ENCODE measurements at regions not wholly inside any gene's neighbourhood (a gene's known extent, or its start where the extent isn't known, plus 50 kb on each side); places are given as distances from the start of the nearest gene placed in this dataset.

- no peak for DNase-seq (ENCODE audit: low read depth, low spot score)
Observed at GRCh38 chr10:107425931-107426553, 261.5 kb upstream of the SORCS1 start.

DNA sequence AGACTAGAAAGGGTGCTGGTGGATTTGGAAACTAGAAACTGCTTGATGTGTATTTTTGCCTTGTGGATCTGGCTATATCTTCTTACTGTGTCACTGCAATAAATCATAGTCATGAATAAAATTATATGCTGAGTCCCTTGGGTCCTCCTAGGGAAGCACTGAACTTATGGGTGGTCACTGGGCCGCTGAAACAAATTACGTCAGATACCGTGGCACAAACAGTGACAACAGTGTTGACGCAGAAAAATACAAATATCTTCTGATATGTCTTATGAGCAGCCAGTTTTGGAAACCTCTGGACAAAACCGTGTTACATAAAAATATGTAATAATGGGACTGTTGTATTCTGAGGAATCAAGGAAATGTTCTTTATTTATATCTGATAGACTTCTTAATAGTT is 260.1 kb upstream of the SORCS1 start:
- Histone ChIP-seq H3K27ac (no peak overlapping the region), H3K4me3 (no peak overlapping the region), H3K36me3 (ENCODE audit: insufficient read depth, low read length) (no peaks in the 10 kb centered on the region), H3K9ac (ENCODE audit: insufficient read length) (no peak overlapping the region), H3K9me3 (ENCODE audit: low read depth, low read length) (no peaks in the 10 kb centered on the region)
- TF ChIP-seq POLR2AphosphoS5 (IDR thresholded peaks at IDR 0.05; ENCODE audit: borderline replicate concordance, low read depth, low read length) (no peak), FOXP2 (optimal IDR thresholded peaks at IDR 0.05; ENCODE audit: control extremely low read depth, extremely low read length, insufficient read depth) (no peak), EZH2 (IDR thresholded peaks at IDR 0.05) (no peak)
- DNase-seq (ENCODE audit: low read depth, low spot score) = no peak

More at GRCh38 chr10:107425931-107426553, 261.5 kb upstream of the SORCS1 start:
- H3K4me3 ChIP-seq = no peak overlapping the region
- H3K9ac ChIP-seq (ENCODE audit: insufficient read length) = no peak overlapping the region
- H3K36me3 ChIP-seq (ENCODE audit: insufficient read depth, low read length) = no peaks in the 10 kb centered on the region
- H3K9me3 ChIP-seq (ENCODE audit: low read depth, low read length) = no peaks in the 10 kb centered on the region
- no peak overlapping the region for H3K27ac ChIP-seq
- no peak for TF ChIP-seq POLR2AphosphoS5 (IDR thresholded peaks at IDR 0.05; ENCODE audit: borderline replicate concordance, low read depth, low read length)

- no peak for TF ChIP-seq POLR2AphosphoS5 (IDR thresholded peaks at IDR 0.05; ENCODE audit: borderline replicate concordance, low read depth, low read length)
- no peak for TF ChIP-seq FOXP2 (optimal IDR thresholded peaks at IDR 0.05; ENCODE audit: control extremely low read depth, extremely low read length, insufficient read depth)
- TF ChIP-seq EZH2 (IDR thresholded peaks at IDR 0.05) = no peak
- no peaks in the 10 kb centered on the region for H3K9me3 ChIP-seq (ENCODE audit: low read depth, low read length)
- H3K27ac ChIP-seq = no peak overlapping the region
- no peak overlapping the region for H3K9ac ChIP-seq (ENCODE audit: insufficient read length)
- no peak overlapping the region for H3K4me3 ChIP-seq
- H3K36me3 ChIP-seq (ENCODE audit: insufficient read depth, low read length) = no peaks in the 10 kb centered on the region
- DNase-seq (ENCODE audit: low read depth, low spot score) = no peak
Observed at GRCh38 chr10:107423903-107424302, 259.4 kb upstream of the SORCS1 start.

DNA sequence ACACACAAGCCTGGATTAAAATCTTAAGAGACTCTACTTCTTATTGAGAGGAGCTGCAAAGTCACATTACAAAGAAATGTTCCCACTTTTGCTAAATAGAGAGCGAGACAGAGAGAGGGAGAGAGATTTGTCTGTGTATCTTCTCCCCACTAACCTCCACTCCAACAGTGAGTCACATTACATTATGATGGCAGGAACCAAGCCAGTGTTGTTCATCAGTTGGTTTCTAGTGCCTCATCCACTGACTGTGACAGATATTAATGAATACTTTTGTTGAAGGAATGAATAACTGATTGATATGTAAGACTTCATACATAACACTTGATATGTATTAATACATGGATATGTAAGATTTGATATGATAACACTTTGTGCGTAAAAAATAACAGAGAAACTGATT is 258.2 kb upstream of the SORCS1 start:
- no peak overlapping the region for H3K9ac ChIP-seq (ENCODE audit: insufficient read length)
- H3K9me3 ChIP-seq (ENCODE audit: low read depth, low read length) = no peaks in the 10 kb centered on the region
- H3K36me3 ChIP-seq (ENCODE audit: insufficient read depth, low read length) = no peaks in the 10 kb centered on the region
- no peak overlapping the region for H3K27ac ChIP-seq
- TF ChIP-seq EZH2 (IDR thresholded peaks at IDR 0.05) (no peak), POLR2AphosphoS5 (IDR thresholded peaks at IDR 0.05; ENCODE audit: borderline replicate concordance, low read depth, low read length) (no peak), FOXP2 (optimal IDR thresholded peaks at IDR 0.05; ENCODE audit: control extremely low read depth, extremely low read length, insufficient read depth) (no peak)
- no peak for DNase-seq (ENCODE audit: low read depth, low spot score)
- no peak overlapping the region for H3K4me3 ChIP-seq

- Histone ChIP-seq H3K9me3 (ENCODE audit: low read depth, low read length) (no peaks in the 10 kb centered on the region), H3K9ac (ENCODE audit: insufficient read length) (no peak overlapping the region), H3K27ac (no peak overlapping the region), H3K36me3 (ENCODE audit: insufficient read depth, low read length) (no peaks in the 10 kb centered on the region), H3K4me3 (no peak overlapping the region)
- no peak for DNase-seq (ENCODE audit: low read depth, low spot score)
- TF ChIP-seq EZH2 (IDR thresholded peaks at IDR 0.05) = no peak
- no peak for TF ChIP-seq POLR2AphosphoS5 (IDR thresholded peaks at IDR 0.05; ENCODE audit: borderline replicate concordance, low read depth, low read length)
- TF ChIP-seq FOXP2 (optimal IDR thresholded peaks at IDR 0.05; ENCODE audit: control extremely low read depth, extremely low read length, insufficient read depth) = no peak
Observed at GRCh38 chr10:107420196-107420595, 255.7 kb upstream of the SORCS1 start.

DNA sequence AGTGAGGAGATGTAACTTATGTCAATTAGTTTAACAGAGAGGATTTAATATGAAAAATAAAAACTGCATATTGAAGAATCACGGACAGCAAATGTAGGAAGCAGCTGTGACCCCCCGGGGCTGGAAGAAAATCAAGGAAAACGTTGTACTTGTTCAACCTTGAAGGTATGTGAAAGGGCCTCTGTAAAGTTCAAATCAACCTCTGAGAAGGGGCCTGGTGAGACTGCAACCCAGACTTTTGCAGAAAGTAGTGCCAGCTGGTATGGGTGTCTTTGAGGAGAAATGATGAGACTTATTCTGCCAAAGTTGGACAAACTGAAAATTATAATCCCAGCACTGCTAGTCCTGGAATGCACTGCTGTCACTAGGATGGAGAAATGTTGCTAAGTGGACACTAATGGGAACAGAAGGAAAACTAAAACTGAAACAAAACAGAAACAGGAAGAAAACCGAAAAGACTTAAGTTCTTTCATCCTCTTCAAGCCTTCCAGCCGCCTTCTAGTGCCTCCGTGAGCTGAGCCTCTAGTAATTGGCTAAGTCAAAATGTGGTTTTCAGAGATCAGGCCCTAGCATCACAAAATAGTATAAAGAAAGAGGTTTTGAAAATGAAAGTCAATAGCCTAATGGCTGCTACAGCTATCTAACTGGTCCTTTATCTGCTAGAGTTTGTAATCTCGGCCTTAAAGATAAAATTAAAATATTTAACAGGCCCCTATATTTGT is 253.7 kb upstream of the SORCS1 start:
- Histone ChIP-seq H3K9ac (ENCODE audit: insufficient read length) (no peak overlapping the region), H3K9me3 (ENCODE audit: low read depth, low read length) (no peaks in the 10 kb centered on the region), H3K36me3 (ENCODE audit: insufficient read depth, low read length) (no peaks in the 10 kb centered on the region), H3K27ac (no peak overlapping the region), H3K4me3 (no peak overlapping the region)
- no peak for DNase-seq (ENCODE audit: low read depth, low spot score)
- TF ChIP-seq FOXP2 (optimal IDR thresholded peaks at IDR 0.05; ENCODE audit: control extremely low read depth, extremely low read length, insufficient read depth) = no peak
- TF ChIP-seq POLR2AphosphoS5 (IDR thresholded peaks at IDR 0.05; ENCODE audit: borderline replicate concordance, low read depth, low read length) = no peak
- no peak for TF ChIP-seq EZH2 (IDR thresholded peaks at IDR 0.05)

DNA sequence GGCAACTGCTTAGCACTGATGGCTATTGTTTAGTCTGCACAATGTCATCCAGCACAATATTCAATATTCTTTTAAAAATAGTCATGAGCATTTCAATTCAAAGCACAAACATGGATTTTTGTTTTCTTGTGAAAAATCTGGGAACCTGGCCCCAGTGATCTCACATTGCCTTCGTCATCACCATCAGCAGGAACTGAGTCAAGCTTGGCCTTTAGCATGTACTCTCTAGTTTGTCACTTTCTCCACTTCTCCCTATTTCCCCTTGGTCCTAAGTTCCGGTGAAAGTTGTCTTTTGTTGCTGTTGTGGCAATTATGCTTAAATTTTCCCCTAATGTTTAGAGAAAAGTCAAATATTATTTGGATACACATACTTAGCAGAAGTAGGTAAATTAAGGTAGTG is 252.9 kb upstream of the SORCS1 start:
- Histone ChIP-seq H3K4me3 (no peak overlapping the region), H3K9ac (ENCODE audit: insufficient read length) (no peak overlapping the region), H3K36me3 (ENCODE audit: insufficient read depth, low read length) (no peaks in the 10 kb centered on the region), H3K27ac (no peak overlapping the region), H3K9me3 (ENCODE audit: low read depth, low read length) (no peaks in the 10 kb centered on the region)
- no peak for TF ChIP-seq EZH2 (IDR thresholded peaks at IDR 0.05)
- TF ChIP-seq FOXP2 (optimal IDR thresholded peaks at IDR 0.05; ENCODE audit: control extremely low read depth, extremely low read length, insufficient read depth) = no peak
- no peak for TF ChIP-seq POLR2AphosphoS5 (IDR thresholded peaks at IDR 0.05; ENCODE audit: borderline replicate concordance, low read depth, low read length)
- no peak for DNase-seq (ENCODE audit: low read depth, low spot score)

GRCh38 chr10:107415446-107415845 is 250.9 kb upstream of the SORCS1 start:
- Histone ChIP-seq H3K27ac (no peak overlapping the region), H3K36me3 (ENCODE audit: insufficient read depth, low read length) (no peaks in the 10 kb centered on the region), H3K9ac (ENCODE audit: insufficient read length) (no peak overlapping the region), H3K9me3 (ENCODE audit: low read depth, low read length) (no peaks in the 10 kb centered on the region), H3K4me3 (no peak overlapping the region)
- no peak for TF ChIP-seq POLR2AphosphoS5 (IDR thresholded peaks at IDR 0.05; ENCODE audit: borderline replicate concordance, low read depth, low read length)
- no peak for DNase-seq (ENCODE audit: low read depth, low spot score)

- Histone ChIP-seq H3K9ac (ENCODE audit: insufficient read length) (no peak overlapping the region), H3K27ac (no peak overlapping the region), H3K4me3 (no peak overlapping the region), H3K9me3 (ENCODE audit: low read depth, low read length) (no peaks in the 10 kb centered on the region), H3K36me3 (ENCODE audit: insufficient read depth, low read length) (no peaks in the 10 kb centered on the region)
- TF ChIP-seq EZH2 (IDR thresholded peaks at IDR 0.05) (no peak), POLR2AphosphoS5 (IDR thresholded peaks at IDR 0.05; ENCODE audit: borderline replicate concordance, low read depth, low read length) (no peak), FOXP2 (optimal IDR thresholded peaks at IDR 0.05; ENCODE audit: control extremely low read depth, extremely low read length, insufficient read depth) (no peak)
- DNase-seq (ENCODE audit: low read depth, low spot score) = no peak
Observed at GRCh38 chr10:107413971-107414370, 249.5 kb upstream of the SORCS1 start.

Measured in SK-N-MC (cell line).